ENCODE measurements at regions not wholly inside any gene's neighbourhood (a gene's known extent, or its start where the extent isn't known, plus 50 kb on each side); places are given as distances from the start of the nearest gene placed in this dataset.

GRCh38 chr4:114481856-114482255 is 116.8 kb upstream of the UGT8 start:
- CTCF ChIA-PET = no interaction called here
- H3K4me1 Mint-ChIP-seq (ENCODE audit: low read depth, unreplicated experiment) = no peaks in the 10 kb centered on the region
- H3K27ac Mint-ChIP-seq (ENCODE audit: unreplicated experiment) = no peak overlapping the region
- no TSS peak for BruUV-seq (replicated peaks)
- intact Hi-C loops (cut with micrococcal nuclease; ENCODE audit: unreplicated experiment) = no loop called here
- H3K27me3 Mint-ChIP-seq (ENCODE audit: unreplicated experiment) = peaks cover 13% of the 10 kb centered on the region
- H3K36me3 Mint-ChIP-seq (ENCODE audit: insufficient read depth, unreplicated experiment) = no peaks in the 10 kb centered on the region
- no peak for TF ChIP-seq CTCF (IDR thresholded peaks at IDR 0.05; ENCODE audit: unreplicated experiment)
- H3K4me3 Mint-ChIP-seq (ENCODE audit: low read depth, unreplicated experiment) = no peak overlapping the region
- DNase-seq = no peak
- H3K9me3 Mint-ChIP-seq (ENCODE audit: low read depth, unreplicated experiment) = peaks cover 4% of the 10 kb centered on the region

GRCh38 chr4:114487101-114487500 is 111.5 kb upstream of the UGT8 start:
- intact Hi-C loops (cut with micrococcal nuclease; ENCODE audit: unreplicated experiment) = no loop called here
- BruUV-seq (replicated peaks) = no TSS peak
- no peaks in the 10 kb centered on the region for H3K36me3 Mint-ChIP-seq (ENCODE audit: insufficient read depth, unreplicated experiment)

GRCh38 chr4:114488301-114488982 is 110.2 kb upstream of the UGT8 start:
- no peaks in the 10 kb centered on the region for H3K9me3 Mint-ChIP-seq (ENCODE audit: low read depth, unreplicated experiment)
- BruUV-seq (replicated peaks) = no TSS peak
- no peak for TF ChIP-seq CTCF (IDR thresholded peaks at IDR 0.05; ENCODE audit: unreplicated experiment)
- H3K4me1 Mint-ChIP-seq (ENCODE audit: low read depth, unreplicated experiment) = no peaks in the 10 kb centered on the region
- H3K27me3 Mint-ChIP-seq (ENCODE audit: unreplicated experiment) = no peaks in the 10 kb centered on the region
- CTCF ChIA-PET = no interaction called here
- no peaks in the 10 kb centered on the region for H3K36me3 Mint-ChIP-seq (ENCODE audit: insufficient read depth, unreplicated experiment)
- DNase-seq = no peak
- H3K4me3 Mint-ChIP-seq (ENCODE audit: low read depth, unreplicated experiment) = no peak overlapping the region
- no peak overlapping the region for H3K27ac Mint-ChIP-seq (ENCODE audit: unreplicated experiment)
- intact Hi-C loops (cut with micrococcal nuclease; ENCODE audit: unreplicated experiment) = no loop called here

More at GRCh38 chr4:114487101-114487500, 111.5 kb upstream of the UGT8 start:
- CTCF ChIA-PET = no interaction called here
- DNase-seq = no peak
- TF ChIP-seq CTCF (IDR thresholded peaks at IDR 0.05; ENCODE audit: unreplicated experiment) = no peak
- no peak overlapping the region for H3K27ac Mint-ChIP-seq (ENCODE audit: unreplicated experiment)
- no peaks in the 10 kb centered on the region for H3K27me3 Mint-ChIP-seq (ENCODE audit: unreplicated experiment)
- no peaks in the 10 kb centered on the region for H3K9me3 Mint-ChIP-seq (ENCODE audit: low read depth, unreplicated experiment)
- H3K4me3 Mint-ChIP-seq (ENCODE audit: low read depth, unreplicated experiment) = no peak overlapping the region
- H3K4me1 Mint-ChIP-seq (ENCODE audit: low read depth, unreplicated experiment) = no peaks in the 10 kb centered on the region

- intact Hi-C loops (cut with micrococcal nuclease; ENCODE audit: unreplicated experiment) = no loop called here
- no peak for TF ChIP-seq CTCF (IDR thresholded peaks at IDR 0.05; ENCODE audit: unreplicated experiment)
- CTCF ChIA-PET = no interaction called here
- no TSS peak for BruUV-seq (replicated peaks)
- no peak overlapping the region for H3K4me3 Mint-ChIP-seq (ENCODE audit: low read depth, unreplicated experiment)
- DNase-seq = no peak
- H3K27ac Mint-ChIP-seq (ENCODE audit: unreplicated experiment) = no peak overlapping the region
- H3K4me1 Mint-ChIP-seq (ENCODE audit: low read depth, unreplicated experiment) = no peaks in the 10 kb centered on the region
- H3K9me3 Mint-ChIP-seq (ENCODE audit: low read depth, unreplicated experiment) = peaks cover 2% of the 10 kb centered on the region
- no peaks in the 10 kb centered on the region for H3K27me3 Mint-ChIP-seq (ENCODE audit: unreplicated experiment)
- no peaks in the 10 kb centered on the region for H3K36me3 Mint-ChIP-seq (ENCODE audit: insufficient read depth, unreplicated experiment)
Observed at GRCh38 chr4:114494246-114494803, 104.3 kb upstream of the UGT8 start.

All from Calu3 (cell line).